Hematopoietic multipotent progenitor cell treated with erythropoietin and hydrocortisone succinate and interleukin-3 and kit ligand, for 4 days (in vitro differentiated cells): ENCODE measurements at regions not wholly inside any gene's neighbourhood (a gene's known extent, or its start where the extent isn't known, plus 50 kb on each side); places are given as distances from the start of the nearest gene placed in this dataset.
A peak's percentile ranks its signal among the peaks of the same experiment; 100 is the strongest.

Experiments used
- DNase-seq: peaks from one replicate; pipeline ENCODE4 v3.0.0-alpha.2; 2015

DNA sequence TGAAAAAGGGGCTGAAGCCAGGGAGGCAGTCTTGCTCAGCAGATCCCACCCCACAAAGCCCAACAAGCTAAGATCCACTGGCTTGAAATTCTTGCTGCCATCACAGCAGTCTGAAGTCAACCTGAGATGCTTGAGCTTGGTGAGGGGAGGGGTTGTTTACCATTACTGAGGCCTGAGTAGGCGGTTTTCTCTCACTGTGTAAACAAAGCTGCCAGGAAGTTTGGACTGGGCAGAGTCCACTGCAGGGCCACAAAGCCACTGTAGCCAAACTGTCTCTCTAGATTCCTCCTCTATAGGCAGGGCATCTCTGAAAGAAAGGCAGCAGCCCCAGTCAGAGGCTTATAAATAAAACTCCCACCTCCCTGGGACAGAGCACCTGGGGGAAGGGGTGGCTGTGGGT, 746.1 kb upstream of the LRRC4C start:
- no peak for DNase-seq

DNA sequence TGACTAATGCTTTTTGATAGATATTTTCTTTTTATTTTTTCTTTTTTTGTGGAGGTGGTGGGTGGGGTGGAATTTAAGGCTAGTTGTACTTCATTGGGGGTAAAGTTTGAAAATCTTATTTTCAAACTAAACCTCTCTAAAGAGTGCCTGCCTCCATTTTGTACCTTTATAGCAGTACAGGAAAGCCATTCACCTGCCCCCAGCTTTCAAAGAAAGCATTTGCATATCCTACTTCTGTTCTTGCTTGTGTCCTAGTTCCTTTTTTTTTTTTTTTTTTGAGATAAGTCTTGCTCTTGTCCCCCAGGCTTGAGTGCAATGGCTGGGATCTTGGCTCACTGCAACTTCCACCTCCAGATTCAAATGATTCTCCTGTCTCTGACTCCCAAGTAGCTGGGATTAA, 766.2 kb upstream of the LRRC4C start:
- DNase-seq: no peak

DNA sequence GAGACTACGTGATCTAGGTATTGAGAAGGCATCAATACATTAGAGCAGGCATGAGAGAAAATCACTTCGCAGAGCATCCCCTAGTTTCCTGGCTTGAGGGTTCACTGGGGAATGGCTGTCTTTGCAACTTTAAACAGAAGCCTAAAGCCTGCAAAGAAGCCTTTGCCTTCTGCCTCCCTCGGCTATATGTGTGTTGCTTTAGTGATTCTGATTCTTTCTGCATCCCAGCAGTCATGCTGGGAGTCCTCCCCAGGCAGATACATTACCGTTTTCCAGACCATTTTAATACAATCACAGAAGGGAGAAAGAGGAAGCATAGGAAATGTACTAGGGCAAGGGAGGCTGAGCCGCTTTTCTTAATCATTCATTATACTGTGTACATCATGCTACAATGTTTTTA, 773.2 kb upstream of the LRRC4C start:
- DNase-seq: no peak

DNA sequence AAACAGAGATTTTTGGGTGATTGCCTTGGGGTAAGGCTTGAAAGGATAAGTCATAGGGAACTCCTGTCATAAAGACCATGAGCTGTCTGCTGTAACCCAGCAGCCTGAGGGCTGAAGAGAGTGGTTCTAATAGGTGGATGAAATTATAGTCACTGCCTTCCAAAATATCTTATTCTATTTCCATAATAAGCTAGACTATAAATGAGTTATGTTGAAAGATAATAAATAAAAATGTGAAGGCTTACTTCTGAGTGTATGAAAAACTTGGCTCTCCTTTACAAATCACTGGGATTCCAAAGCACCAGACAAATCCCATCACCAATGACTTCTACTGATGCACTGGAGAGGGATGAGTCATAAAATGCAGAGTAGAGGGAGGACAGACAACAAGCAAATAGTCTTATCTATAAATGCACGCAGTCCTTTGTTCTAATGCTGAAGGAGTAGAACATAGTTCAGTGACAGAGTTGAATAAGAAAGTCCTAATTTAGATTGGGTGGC, 775.0 kb upstream of the LRRC4C start:
- DNase-seq: no peak

DNA sequence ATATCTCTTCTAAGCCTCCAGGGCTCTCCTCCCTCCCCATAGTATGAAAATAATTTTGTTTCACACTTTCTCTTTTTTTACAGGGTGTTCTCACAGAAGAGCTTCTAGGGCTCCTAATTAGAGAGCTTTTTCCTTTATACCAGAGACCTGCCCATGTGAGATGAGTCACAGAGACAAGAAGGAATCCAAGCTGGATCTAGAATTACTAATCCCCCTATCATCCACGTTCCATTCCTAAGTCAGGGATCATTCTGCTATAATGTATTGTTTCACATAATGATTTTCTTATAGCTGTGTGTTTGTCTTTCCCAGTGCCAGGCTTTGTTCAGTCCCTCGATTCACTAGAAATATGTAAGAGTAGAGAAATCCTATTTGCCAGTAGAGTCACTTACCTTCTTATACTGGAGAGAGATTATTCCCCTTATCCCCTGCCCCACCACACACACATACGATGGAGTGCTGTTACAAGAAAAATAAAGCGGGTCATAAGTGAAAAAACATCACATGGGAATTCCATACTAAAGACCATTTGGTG, 778.3 kb upstream of the LRRC4C start:
- DNase-seq: no peak

DNA sequence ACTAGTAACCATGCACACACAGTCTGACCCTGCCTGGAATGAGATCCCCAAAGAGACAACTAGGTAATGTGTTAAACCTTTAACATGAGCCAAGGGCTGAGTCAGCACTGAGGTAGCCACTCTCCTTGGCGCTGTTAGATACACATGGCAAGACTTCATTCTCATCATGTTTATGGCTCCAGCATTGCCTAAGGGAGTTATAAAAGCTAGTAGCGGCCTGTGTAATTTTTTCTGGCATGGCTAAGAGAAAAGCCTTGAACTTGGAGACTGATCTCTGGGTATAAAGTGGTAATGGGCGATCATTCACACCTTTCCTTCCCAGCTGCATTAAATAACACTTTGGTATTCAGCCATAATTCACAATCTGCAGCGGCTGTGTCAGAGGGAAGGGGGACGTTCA, 779.7 kb upstream of the LRRC4C start:
- DNase-seq: no peak

DNA sequence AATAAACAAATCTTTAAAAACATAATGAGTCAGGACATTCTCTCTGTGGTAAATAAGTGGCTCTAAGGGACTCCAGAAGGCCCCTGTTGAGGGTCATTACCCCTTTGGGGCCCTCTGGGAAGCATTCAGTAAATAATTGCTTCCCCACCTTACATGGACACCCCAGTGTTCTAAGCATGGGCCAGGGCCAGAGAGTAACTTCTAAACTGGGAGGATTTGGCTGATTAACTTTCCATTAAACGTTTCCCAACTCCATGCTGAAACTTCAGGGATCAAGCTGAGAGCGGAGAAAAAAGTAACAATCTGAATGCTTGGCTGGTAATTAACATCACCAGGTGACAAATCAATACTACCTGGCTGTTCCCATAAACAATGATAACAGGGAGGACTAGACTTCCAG, 783.9 kb upstream of the LRRC4C start:
- no peak for DNase-seq

DNA sequence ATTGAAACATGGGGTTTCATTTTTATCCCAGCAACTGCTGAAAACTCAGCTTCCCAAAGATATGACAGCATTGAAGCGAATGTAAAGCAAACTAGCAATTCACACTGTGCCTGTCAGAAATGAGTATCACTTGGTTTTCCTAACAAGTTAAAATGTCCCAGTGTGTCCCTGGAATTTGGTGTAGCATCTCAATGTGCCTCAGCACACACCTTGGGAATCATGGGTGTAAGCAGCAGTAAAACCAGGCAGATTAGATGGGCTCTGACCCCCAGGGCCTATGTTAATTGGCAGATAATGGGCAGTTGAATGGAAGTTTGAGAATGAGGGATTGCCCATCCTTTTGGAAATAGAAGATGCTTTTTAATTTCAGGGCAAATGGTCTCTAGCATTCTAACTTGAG, 784.9 kb upstream of the LRRC4C start:
- no peak for DNase-seq

DNA sequence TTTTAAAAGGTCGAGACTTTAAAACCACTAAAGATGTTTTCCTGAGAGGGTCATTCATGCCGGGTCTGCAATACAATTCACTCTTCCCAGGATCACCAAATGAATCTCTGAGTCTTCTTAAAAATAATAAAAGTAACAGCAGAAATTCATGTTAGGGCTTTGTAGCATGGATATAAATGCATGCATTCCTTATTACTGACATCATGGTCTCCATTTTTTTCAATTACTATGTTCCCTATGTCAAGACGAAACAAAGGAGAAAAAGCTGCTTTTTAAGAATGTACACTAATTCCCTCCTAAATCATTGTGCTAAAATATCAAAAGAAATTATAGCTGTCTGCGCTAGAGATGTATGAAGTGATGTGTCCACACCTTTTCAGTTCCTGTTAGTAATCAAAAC, 789.9 kb upstream of the LRRC4C start:
- no peak for DNase-seq

DNA sequence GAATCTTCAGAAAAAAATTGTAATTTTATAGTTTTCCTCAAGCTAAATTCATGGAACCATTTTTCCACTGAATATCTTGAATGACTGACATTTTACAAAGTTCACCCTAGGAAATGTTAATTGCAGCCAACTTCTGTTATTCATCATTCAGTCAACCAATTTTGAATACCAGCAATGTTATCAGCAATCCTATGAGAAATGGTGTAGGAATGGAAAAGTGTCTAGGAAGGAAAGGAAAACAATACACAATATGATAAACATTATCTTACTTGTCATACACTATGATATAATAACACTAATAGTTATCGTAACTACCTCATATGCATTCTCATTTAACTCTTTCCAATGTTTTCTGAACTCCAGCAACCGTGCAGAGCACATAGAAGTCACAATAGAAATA, 790.5 kb upstream of the LRRC4C start:
- DNase-seq: no peak

DNA sequence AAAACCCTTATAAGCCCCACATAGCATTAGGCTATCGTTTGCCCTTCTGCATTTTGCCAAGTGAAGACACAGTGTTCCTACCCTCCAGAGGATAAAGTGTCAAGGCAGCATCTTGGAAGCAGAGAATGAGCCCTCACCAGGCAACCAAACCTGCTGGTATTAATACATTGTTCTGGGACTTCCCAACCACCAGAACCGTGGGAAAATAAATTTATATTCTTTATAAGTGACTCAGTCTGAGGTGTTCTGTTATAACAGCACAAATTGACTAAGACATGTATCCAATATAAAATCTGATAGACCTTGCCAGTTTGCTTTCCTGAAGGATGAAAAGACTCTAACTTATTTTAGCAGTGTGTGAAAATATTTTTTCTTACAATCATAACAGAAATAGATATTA, 792.5 kb upstream of the LRRC4C start:
- DNase-seq: no peak

DNA sequence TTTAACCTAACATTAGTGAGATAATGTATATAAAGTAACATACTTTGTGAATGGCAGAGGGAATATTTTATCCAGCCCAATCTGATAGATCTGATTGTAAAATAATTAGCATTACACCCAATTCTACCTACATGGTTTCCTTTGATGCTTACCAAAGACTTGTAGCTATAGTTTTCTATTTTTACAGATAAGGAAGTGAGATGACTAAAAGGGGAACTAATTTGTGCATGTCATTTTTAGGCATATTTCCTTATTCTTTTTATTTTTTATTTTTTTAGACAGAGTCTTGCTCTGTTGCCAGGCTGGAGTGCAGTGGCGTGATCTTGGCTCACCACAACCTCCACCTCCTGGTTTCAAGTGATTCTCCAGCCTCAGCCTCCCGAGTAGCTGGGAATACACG, 793.7 kb upstream of the LRRC4C start:
- DNase-seq: peak; percentile 2

DNA sequence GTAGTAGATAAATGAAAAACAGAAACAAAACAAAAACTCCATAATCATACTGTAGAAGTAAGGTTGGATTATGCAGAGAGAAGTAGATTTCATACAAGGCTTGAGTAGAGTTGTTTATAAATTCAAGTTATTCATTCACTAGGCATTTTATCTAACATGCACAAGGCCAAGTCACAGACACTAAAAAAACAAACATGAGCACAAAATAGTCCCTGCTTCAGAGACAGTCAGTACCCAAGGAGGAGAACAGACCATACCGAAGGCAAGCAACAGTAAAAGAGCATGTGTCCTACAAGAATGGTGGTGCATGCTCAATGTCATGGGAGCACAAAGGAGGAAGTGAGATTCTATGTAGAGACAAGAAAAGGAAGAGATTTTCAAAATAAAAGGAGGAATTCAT, 796.5 kb upstream of the LRRC4C start:
- DNase-seq: no peak

DNA sequence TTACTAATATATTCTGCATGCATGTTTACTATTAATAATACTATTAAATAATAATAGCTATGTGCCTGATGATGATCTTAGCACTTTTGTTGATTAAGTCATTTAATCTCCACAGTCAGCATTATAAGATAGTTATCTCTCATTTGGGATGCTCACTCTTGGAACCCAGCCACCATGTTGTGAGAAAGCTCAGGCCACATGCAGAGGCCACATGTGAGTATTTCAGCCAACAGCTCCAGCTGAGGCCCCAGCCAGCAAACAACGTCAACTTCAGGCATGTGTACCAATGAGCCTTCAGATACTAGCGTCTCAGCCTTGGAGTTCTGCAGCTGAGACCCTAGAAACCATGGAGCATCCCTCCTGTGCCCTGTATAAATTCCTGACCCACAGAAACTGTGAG, 798.1 kb upstream of the LRRC4C start:
- no peak for DNase-seq

DNA sequence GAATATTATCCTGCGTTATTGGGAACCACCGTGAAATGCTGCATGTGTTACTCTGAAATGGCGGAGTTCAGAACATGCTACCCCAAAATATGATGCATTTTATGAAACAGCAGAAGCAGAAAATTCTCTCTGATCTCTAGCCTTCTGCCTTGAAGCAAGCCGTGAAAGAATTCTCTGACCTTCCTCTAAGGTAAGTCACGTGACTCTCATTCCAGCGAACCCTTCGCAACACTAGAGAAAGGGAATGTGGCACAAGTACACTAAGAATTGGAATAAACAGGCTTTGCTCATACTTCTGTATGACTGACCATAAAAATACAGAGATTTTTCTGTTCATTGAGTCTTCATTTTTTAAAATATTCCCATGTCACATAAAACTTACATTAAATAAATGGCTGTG, 805.6 kb upstream of the LRRC4C start:
- DNase-seq: no peak

DNA sequence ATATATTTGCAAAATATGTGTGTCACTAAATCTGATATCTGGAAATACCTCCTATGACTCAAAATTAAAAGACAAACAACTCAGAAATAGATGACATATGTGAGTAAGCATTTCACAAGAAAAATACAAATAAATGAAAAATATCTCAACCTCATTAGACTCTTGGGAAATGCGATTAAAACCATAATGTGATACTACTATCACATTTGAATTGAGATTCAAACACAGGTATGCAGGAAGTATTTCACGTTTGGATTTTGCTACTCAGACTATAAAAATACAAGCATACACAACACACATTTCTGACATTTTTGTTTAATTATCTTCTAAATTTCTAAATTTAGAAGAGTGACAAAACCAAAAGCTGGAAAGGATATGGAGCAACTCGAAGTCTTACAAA, 811.9 kb upstream of the LRRC4C start:
- DNase-seq: no peak

DNA sequence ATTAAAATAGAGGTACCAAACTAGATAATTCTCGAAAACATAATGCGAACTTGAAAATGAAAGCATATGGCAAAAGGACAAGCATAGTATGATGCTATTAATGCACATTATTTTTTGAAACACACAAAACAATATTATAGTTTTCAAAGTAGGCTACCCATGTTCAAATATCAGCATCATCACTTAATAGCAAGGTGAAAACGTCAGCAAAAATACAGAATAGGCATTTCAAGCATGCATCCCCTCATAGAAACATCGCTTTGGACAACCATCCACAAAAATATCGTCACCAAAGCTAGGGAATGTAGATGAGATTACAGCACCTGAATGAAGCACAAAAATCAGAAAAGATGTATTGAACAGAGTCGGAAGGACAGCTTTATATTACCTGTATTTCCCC, 814.5 kb upstream of the LRRC4C start:
- DNase-seq: no peak

DNA sequence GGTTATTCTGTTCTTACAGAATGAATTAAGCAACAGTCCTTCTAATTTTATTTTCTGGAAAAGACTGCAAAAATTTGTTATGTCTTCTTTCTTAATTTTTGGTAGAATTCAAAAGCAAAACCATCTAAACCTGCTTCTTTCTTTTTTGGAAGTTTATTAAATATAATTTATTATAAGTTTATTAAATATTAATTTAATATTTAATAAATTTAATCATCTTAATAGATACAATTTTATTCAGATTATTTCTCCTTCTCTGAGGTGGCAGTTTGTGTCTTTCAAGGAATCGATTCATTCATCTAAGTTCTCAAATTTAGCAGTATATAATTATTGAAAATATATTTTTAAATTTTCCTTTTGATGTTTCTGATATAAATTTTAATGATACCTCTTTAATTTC, 837.5 kb upstream of the LRRC4C start:
- DNase-seq: no peak

DNA sequence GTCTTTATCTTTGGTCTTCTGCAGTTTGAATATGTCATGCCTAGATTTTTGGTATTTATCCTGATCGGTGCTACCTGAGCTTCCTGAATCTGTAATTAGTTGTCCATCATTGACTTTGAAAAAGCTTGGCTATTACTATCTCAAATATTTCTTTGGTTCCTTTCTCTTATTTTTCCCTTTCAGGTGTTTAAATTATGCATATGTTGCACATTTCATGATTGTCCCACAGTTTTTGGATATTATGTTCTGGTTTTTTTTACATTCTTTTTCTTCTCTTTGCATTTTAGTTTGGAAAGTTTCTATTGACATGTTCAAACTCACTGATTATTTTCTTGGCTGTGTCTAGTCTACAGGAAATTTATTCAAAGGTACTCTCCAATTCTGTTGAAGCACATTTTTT, 840.3 kb upstream of the LRRC4C start:
- no peak for DNase-seq

DNA sequence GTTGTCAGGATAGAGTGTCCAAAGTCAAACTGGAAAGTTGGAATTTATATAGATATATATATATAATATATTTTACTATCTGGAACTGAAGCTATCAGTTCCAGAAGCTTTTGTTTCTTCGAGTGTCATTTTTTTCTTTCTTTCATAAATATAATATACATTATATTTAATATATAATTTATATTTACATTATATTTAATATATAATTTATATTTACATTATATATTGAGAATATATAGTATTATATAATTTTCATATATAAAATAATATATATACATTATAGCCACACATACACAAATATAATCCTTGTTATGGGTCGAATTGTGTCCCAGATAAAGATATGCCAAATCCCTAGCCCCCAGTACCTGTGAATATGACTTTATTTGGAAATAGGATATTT, 842.3 kb upstream of the LRRC4C start:
- DNase-seq: no peak

DNA sequence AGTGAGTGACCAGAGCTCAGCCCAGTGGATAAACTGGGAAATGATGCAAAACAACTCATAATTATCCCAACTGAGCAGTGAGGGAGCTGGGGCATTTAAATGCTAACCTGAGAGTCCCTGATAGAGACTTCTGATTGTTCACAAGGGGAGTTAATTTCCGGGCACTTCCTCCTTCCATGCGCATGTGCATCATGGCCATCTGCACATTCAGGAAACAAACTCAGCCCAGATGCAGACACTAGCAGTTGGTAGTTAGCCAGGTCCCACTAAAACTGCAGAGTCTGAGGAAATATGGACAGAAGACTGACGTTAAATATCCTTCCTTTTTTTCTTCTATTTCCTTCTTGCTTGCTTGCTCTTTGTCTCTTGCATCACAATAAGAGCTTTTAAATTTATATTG, 852.1 kb upstream of the LRRC4C start:
- DNase-seq: no peak

DNA sequence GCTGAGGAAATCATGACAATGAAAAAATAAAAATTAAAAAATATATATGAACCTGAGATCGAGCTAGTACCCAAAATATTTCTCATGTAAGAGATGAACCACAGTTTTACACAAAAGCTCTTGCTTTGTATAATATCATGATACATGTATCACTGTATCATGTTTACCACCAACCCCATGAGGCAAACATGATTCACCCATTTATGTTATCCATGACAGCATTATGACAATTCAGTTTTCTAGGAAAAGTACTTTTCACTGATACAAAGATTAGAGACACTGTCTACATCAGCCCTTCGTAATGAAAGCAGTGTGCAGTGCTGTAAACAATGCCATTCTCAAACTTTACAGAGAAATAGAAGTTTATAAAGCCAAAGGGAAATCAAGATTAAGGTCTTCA, 852.5 kb upstream of the LRRC4C start:
- no peak for DNase-seq

DNA sequence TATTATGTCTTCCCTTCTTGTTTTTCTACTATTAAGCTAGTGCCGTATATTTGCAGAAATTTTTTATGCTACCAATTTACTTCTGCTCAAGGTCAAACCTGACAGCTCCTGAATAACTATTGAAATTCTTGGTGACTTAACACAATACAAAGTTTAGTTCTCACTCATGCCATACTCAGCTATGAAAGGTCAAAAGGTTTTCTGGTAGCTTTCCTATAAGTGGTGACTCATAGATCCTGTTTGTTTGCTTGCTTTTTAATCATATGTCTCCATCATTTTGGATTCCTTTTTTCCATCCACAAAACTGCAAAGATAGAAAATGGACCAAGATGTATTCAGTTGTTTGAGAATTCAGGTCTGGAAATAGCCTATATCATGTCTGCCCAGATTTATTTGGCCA, 855.8 kb upstream of the LRRC4C start:
- no peak for DNase-seq

DNA sequence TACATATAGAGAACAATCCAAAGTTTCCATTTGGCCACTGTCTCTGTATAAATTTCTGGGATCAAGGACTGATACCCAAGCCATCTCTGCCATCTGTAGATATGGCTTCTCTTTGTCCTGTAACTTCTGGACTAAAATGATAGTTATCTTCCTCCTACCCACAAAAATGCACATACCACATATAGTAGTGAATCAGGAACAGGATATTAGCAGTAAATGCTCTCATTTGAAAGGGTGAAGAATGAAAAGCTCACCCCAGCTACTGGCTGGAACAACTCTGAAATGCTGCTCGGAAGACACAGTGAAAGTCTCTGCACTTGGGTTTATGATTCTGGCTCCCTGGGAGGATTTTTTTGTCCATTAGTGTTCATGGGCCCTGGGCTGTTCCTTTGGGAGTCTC, 856.4 kb upstream of the LRRC4C start:
- DNase-seq: no peak

DNA sequence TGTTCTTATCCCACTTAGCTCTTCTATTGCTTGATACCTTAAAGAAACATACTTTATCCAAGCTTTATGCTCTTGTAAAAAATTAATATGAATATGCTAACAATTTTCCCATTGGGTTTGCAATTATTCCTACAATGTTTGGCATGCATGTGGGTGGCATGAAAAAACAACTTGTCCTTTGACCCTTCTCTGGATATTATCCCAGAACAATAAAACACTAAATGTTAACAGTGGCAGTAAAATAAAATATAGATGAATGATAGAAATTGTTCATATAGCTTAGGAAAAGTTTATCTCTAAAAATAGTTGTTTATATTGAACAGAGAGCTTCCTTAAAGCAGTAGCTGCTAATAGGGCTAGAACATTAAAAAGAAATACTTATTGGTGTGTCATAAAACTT, 860.5 kb upstream of the LRRC4C start:
- DNase-seq: no peak

DNA sequence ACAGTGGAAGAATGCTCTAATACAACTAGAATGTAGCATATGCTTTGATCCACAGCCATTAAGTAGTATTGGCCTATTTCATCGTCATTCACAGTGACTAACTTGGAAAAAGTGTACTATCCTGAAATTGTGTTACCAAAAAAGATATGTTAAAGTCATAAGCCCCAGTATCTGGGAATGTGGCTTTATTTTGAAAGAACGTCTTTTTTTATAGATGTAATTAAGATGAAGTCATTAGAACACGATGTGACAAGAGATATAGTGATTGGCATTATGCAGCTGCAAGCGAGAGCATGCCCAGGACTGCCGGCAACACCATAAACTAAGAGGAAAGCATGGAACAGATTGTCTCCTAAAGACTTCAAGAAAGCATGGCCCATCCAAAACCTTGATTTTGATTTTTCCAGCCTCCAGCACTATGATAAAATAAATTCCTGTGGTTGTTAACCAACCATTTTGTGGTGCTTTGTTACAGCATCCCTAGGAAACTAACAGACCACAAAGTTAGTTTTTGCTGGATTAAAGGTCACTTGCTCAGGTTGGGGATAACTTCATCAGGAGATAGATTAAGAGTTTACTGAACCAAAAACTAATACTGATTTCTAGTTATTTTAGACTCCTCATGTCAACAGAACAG, 870.6 kb upstream of the LRRC4C start:
- no peak for DNase-seq
